ENCODE measurements at regions not wholly inside any gene's neighbourhood (a gene's known extent, or its start where the extent isn't known, plus 50 kb on each side); places are given as distances from the start of the nearest gene placed in this dataset.

GRCh38 chr9:79250806-79251205 is 321.0 kb upstream of the TLE4 start:
- TF ChIP-seq CTCF (IDR thresholded peaks at IDR 0.05), result no peak
- TF ChIP-seq POLR2A (IDR thresholded peaks at IDR 0.05), result no peak
